GM06990 (cell line): ENCODE measurements at regions not wholly inside any gene's neighbourhood (a gene's known extent, or its start where the extent isn't known, plus 50 kb on each side); places are given as distances from the start of the nearest gene placed in this dataset.

ENCODE experiments used
- DNase-seq: peaks from one replicate; pipeline ENCODE4 v3.0.0-alpha.2; 2011; ENCODE audit not compliant: insufficient read length; ENCODE audit errors: extremely low read depth
- H3K27me3 ChIP-seq: replicated peaks from 2 replicates; pipeline ENCODE4 v1.6.0; 2011; ENCODE audit warnings: low read length; ENCODE audit not compliant: control insufficient read depth, insufficient read depth
- H3K36me3 ChIP-seq: 2 replicates; pipeline ENCODE4 v1.5.1; 2011; ENCODE audit warnings: low read length; ENCODE audit not compliant: control insufficient read depth, insufficient read depth
- H3K4me3 ChIP-seq: replicated peaks from 2 replicates; pipeline ENCODE4 v1.5.1; 2011; ENCODE audit warnings: low read depth, mild to moderate bottlenecking, control low read depth, low read length
- CTCF ChIP-seq: IDR thresholded peaks from 2 replicates; pipeline ENCODE4 v1.5.1; 2011; ENCODE audit warnings: low read length, control low read depth, mild to moderate bottlenecking, inconsistent platforms; ENCODE audit not compliant: insufficient read depth, poor library complexity, severe bottlenecking

DNA sequence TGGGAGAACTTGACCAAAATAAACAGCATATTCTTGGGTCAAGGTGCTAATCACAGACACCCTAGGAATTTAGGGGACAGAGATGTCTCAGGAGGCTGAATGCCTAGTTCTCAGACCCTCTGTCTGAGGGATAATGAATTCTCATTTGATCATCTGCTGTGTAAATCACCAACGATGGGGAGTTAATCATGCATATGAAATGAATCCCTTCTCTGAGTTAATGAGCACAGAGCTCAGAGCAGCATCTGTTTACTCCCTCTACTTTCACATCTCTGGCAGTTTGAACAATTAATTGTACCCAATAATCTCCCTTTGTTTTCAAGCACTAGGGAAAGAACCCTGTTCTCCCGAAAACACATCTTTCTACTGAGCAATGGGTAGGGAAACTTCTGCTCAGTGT lies 129.4 kb upstream of the SRRM4 start:
- no peak for DNase-seq
- TF ChIP-seq CTCF: no peak
- Histone ChIP-seq H3K36me3 (no peaks in the 10 kb centered on the region), H3K4me3 (no peak overlapping the region), H3K27me3 (no peaks in the 10 kb centered on the region)

GRCh38 chr12:118853634-118854033 lies 127.7 kb upstream of the SRRM4 start:
- H3K27me3 ChIP-seq: no peaks in the 10 kb centered on the region
- TF ChIP-seq CTCF: no peak
- no peaks in the 10 kb centered on the region for H3K36me3 ChIP-seq
- DNase-seq: no peak
- no peak overlapping the region for H3K4me3 ChIP-seq

DNA sequence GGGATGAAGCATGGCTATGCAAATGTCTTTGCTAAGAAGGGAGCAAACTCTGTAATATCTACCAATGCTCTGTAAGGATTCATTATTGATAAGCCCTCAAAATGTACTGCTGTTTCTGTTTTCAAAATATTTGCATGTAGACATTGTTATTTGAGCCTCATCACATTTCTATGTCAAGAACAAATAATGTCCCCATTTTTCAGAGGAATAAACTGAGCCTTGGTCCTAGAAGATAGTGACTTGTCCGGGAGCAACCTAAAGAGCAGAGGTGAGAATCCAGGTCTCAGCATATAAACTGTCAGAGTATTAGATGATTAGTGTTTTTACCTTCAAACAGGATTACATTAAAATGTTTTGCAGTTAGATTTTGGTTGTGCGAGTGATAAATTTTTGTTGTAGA lies 125.5 kb upstream of the SRRM4 start:
- no peak overlapping the region for H3K4me3 ChIP-seq
- no peak for TF ChIP-seq CTCF
- no peaks in the 10 kb centered on the region; the same call in 1 of the 2 replicates for H3K27me3 ChIP-seq
- no peaks in the 10 kb centered on the region for H3K36me3 ChIP-seq
- DNase-seq: no peak

DNA sequence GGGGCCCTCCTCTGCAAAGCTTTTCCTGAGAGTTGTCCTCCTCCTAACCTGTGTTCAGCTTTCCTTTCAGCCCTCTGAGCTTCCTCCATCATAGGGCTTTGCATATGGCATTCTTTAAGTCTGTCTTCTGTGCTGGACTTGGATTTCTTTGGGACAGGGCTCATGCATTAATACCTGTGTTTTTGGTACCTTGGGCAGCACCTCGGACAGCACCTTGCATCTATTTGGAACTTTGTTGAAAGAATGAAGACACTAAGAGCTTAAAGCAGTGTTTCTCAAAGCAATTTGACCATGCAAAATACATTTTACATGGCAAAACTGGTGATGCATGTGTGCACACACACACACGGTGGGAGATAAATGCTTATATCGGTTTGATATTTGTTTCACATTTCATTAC lies 115.0 kb upstream of the SRRM4 start:
- no peak overlapping the region for H3K4me3 ChIP-seq
- DNase-seq: no peak
- no peaks in the 10 kb centered on the region for H3K27me3 ChIP-seq
- H3K36me3 ChIP-seq: no peaks in the 10 kb centered on the region
- TF ChIP-seq CTCF: no peak

DNA sequence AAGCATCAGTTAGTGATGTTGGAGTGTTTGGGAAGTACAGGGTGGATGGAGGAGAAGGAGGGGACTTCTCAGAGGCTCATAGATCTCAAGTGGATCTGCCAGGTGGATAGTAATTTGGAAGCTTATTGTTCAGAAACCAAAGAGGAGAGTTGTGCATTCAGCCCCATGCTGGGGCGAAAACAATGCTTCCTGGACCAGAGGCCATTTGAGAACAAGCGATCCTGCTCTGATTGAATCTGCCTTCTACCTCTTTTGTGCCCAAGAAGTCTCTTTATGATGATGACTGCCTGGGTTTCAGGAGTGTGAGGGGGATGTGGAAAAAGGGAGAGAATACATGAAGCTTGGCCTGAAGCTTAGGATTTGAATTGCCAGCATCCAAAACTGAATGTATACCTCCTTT lies 110.8 kb upstream of the SRRM4 start:
- Histone ChIP-seq H3K4me3 (no peak overlapping the region), H3K36me3 (no peaks in the 10 kb centered on the region), H3K27me3 (no peaks in the 10 kb centered on the region)
- DNase-seq: no peak
- TF ChIP-seq CTCF: no peak
